OCI-LY1 (cell line): ENCODE measurements at regions not wholly inside any gene's neighbourhood (a gene's known extent, or its start where the extent isn't known, plus 50 kb on each side); places are given as distances from the start of the nearest gene placed in this dataset.

Experiments used
- EZH2 ChIP-seq: fragments of 200-600 bp; sonication (generic), shearing (Covaris generic); IDR thresholded peaks from 2 replicates; pipeline ENCODE4 v1.8.0; 2017; ENCODE audit warnings: borderline replicate concordance, mixed run types, mild to moderate bottlenecking, antibody characterized with exemption, low read length, moderate library complexity, mixed read lengths
- TF ChIP-seq, protein P1 (sequence below): fragments of 200-600 bp; sonication (generic), shearing (Covaris generic); IDR thresholded peaks from 2 replicates; pipeline ENCODE4 v1.5.1; 2017; ENCODE audit warnings: mild to moderate bottlenecking, antibody characterized with exemption, low read length, moderate library complexity, mixed read lengths

DNA sequence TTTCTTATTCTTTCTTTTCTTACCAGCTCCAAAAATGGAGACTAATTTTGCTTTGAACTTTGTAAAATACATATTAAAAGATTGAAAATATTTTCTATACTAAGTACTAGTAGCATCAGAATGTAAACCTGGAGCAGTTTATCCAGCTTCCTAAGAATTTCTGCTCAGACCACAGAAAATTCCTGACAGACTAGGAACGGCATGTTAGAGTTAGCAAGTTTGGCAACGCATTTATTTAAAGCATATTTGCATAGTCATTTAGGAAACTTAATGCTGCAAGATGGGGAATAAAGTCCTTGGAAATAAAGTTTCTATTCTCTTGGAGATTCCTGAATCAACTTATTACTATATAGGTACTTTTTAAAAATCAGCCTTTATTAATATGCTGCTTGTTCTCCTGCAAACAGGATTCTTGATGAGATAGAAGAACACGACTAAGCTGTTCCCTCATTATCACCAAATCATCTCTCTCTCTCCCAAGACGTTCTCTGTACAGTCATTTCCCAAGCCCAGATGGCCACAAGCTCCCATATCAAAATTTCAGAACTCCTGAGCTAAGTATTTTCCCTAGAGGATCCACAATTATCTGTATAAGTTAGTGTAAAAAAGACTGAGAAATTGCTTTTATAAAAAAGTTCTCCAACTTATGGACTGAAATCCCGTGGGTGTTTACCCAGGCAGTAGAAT, 305.8 kb upstream of the NEBL start:
- TF ChIP-seq, protein P1, sequence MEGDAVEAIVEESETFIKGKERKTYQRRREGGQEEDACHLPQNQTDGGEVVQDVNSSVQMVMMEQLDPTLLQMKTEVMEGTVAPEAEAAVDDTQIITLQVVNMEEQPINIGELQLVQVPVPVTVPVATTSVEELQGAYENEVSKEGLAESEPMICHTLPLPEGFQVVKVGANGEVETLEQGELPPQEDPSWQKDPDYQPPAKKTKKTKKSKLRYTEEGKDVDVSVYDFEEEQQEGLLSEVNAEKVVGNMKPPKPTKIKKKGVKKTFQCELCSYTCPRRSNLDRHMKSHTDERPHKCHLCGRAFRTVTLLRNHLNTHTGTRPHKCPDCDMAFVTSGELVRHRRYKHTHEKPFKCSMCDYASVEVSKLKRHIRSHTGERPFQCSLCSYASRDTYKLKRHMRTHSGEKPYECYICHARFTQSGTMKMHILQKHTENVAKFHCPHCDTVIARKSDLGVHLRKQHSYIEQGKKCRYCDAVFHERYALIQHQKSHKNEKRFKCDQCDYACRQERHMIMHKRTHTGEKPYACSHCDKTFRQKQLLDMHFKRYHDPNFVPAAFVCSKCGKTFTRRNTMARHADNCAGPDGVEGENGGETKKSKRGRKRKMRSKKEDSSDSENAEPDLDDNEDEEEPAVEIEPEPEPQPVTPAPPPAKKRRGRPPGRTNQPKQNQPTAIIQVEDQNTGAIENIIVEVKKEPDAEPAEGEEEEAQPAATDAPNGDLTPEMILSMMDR: no peak
- TF ChIP-seq EZH2: no peak
